Left ventricle myocardium inferior (tissue), 1 donor: ENCODE measurements at regions not wholly inside any gene's neighbourhood (a gene's known extent, or its start where the extent isn't known, plus 50 kb on each side); places are given as distances from the start of the nearest gene placed in this dataset.

ENCODE experiments used
- DNase-seq: peaks from one replicate; pipeline ENCODE4 v3.0.0-alpha.2; 2020
- H3K27ac ChIP-seq: fragments of 200-600 bp; replicated peaks from 2 replicates; pipeline ENCODE4 v1.8.0; 2021
- H3K27me3 ChIP-seq: fragments of 200-600 bp; 2 replicates; pipeline ENCODE4 v1.8.0; 2021; ENCODE audit warnings: low read depth
- H3K36me3 ChIP-seq: fragments of 200-600 bp; 2 replicates; pipeline ENCODE4 v1.8.0; 2021
- H3K4me1 ChIP-seq: fragments of 200-600 bp; 2 replicates; pipeline ENCODE4 v1.8.0; 2021
- H3K4me3 ChIP-seq: fragments of 200-600 bp; 2 replicates; pipeline ENCODE4 v1.8.0; 2021; ENCODE audit warnings: mild to moderate bottlenecking, moderate library complexity
- H3K9me3 ChIP-seq: fragments of 200-600 bp; replicated peaks from 2 replicates; pipeline ENCODE4 v1.8.0; 2021
- intact Hi-C: fragments of 100-400 bp; cut with micrococcal nuclease; formaldehyde crosslinking; loops from one replicate; pipeline ENCODE4 v1.11.0; 2022
- TF ChIP-seq, protein P1 (sequence below): fragments of 200-600 bp; IDR thresholded peaks from 2 replicates; pipeline ENCODE4 v1.8.0; 2021; ENCODE audit warnings: antibody characterized with exemption, mild to moderate bottlenecking, borderline replicate concordance
- donor health status: DM: no; HTN: yes; CAD: no; lungs with severe emphysema.

DNA sequence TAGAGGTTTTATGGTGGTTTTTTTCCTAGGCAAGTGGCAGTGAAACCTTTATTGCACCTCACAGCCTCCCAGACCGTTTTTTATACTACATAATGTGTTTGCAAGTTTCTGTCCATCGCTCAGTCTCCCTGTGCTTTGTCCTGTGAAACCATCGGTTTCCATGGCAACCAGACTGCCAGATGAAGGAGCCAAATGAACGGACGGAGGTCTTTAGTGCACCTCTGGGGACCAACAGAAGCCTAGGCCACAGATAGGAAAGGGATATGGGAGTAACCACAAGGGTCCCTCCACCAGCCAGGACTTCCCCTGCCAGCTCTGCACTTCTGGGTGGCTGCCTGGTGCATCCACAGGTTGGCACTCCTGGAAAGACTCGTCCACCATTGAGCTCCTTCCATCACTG lies 165.0 kb downstream of the CHST1 start:
- intact Hi-C loops = no loop called here
- H3K4me3 ChIP-seq = no peak overlapping the region
- H3K27ac ChIP-seq = no peak overlapping the region
- H3K9me3 ChIP-seq = peaks cover 22% of the 10 kb centered on the region
- no peaks in the 10 kb centered on the region for H3K36me3 ChIP-seq
- TF ChIP-seq, protein P1, sequence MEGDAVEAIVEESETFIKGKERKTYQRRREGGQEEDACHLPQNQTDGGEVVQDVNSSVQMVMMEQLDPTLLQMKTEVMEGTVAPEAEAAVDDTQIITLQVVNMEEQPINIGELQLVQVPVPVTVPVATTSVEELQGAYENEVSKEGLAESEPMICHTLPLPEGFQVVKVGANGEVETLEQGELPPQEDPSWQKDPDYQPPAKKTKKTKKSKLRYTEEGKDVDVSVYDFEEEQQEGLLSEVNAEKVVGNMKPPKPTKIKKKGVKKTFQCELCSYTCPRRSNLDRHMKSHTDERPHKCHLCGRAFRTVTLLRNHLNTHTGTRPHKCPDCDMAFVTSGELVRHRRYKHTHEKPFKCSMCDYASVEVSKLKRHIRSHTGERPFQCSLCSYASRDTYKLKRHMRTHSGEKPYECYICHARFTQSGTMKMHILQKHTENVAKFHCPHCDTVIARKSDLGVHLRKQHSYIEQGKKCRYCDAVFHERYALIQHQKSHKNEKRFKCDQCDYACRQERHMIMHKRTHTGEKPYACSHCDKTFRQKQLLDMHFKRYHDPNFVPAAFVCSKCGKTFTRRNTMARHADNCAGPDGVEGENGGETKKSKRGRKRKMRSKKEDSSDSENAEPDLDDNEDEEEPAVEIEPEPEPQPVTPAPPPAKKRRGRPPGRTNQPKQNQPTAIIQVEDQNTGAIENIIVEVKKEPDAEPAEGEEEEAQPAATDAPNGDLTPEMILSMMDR = no peak
- peaks cover 3% of the 10 kb centered on the region for H3K4me1 ChIP-seq
- no peak for DNase-seq
- H3K27me3 ChIP-seq = peaks cover 5% of the 10 kb centered on the region

- TF ChIP-seq, protein P1 = no peak
- H3K36me3 ChIP-seq = no peaks in the 10 kb centered on the region
- no peak overlapping the region for H3K27ac ChIP-seq
- H3K4me3 ChIP-seq = no peak overlapping the region
- no peaks in the 10 kb centered on the region for H3K4me1 ChIP-seq
- DNase-seq = no peak
- intact Hi-C loops = no loop called here
- H3K27me3 ChIP-seq = peaks cover 30% of the 10 kb centered on the region
- peaks cover 13% of the 10 kb centered on the region for H3K9me3 ChIP-seq
Observed at GRCh38 chr11:45494738-45495137, 170.7 kb downstream of the CHST1 start.

DNA sequence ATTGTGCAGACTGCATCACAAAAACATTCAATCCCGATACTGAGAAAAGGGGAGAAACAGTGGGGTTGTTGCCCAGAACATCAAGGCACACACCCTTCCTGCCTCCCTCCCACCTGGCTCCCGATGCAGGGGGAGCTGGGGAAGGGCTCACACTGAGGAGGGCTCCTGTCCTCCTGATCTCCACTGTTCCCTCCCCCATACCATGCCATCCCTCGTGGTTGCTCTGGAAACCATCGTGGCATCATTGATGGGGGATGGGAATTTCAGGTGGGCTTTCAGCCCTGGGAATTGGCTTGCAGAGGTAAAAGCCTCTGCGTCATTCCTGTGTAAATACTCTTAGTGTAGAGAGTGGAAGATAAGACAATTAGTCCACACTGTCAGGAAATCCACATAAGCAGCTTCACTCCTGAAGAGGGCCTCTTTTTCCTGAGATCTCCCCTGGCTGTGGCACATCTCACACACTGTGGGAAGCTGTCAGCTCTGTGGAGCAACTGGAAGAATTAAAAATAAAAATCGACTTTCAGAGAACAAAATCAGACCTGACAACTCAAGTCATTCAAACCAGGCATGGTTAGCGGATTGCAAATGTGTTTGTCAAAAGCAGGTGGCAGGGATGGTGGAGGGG lies 176.0 kb downstream of the CHST1 start:
- TF ChIP-seq, protein P1 = no peak
- no peak overlapping the region for H3K27ac ChIP-seq
- H3K4me3 ChIP-seq = no peak overlapping the region
- H3K27me3 ChIP-seq = peaks cover 55% of the 10 kb centered on the region
- intact Hi-C loops = no loop called here
- no peaks in the 10 kb centered on the region for H3K9me3 ChIP-seq
- no peak for DNase-seq
- H3K36me3 ChIP-seq = no peaks in the 10 kb centered on the region
- no peaks in the 10 kb centered on the region for H3K4me1 ChIP-seq

GRCh38 chr11:45486461-45486860 lies 179.0 kb downstream of the CHST1 start:
- no peak overlapping the region for H3K4me3 ChIP-seq
- H3K9me3 ChIP-seq = no peaks in the 10 kb centered on the region
- peaks cover 75% of the 10 kb centered on the region for H3K27me3 ChIP-seq
- DNase-seq = no peak
- intact Hi-C loops = no loop called here
- H3K4me1 ChIP-seq = no peaks in the 10 kb centered on the region
- no peaks in the 10 kb centered on the region for H3K36me3 ChIP-seq
- TF ChIP-seq, protein P1 = no peak
- H3K27ac ChIP-seq = no peak overlapping the region

- no peak overlapping the region for H3K27ac ChIP-seq
- intact Hi-C loops = no loop called here
- no peak overlapping the region for H3K4me3 ChIP-seq
- TF ChIP-seq, protein P1 = no peak
- no peak for DNase-seq
- no peaks in the 10 kb centered on the region for H3K4me1 ChIP-seq
- no peaks in the 10 kb centered on the region for H3K36me3 ChIP-seq
- H3K9me3 ChIP-seq = no peaks in the 10 kb centered on the region
- H3K27me3 ChIP-seq = peaks cover 80% of the 10 kb centered on the region
Observed at GRCh38 chr11:45485070-45485707, 180.2 kb downstream of the CHST1 start.
